HepG2 (cell line): ENCODE measurements at regions not wholly inside any gene's neighbourhood (a gene's known extent, or its start where the extent isn't known, plus 50 kb on each side); places are given as distances from the start of the nearest gene placed in this dataset.

Experiments
- ATAC-seq: fragments of 200-7000 bp; cut with Tn5 transposase; 3 replicates; pipeline ENCODE4 v1.9.1; 2020; ENCODE audit warnings: mild to moderate bottlenecking, moderate library complexity
- BruUV-seq: library from RNA; stranded (reverse); fragments of 400-500 nt; replicated peaks from 2 replicates; lab custom pipeline; 2021; lab: Mats Ljungman, UMichigan
- CTCF ChIA-PET: fragments of 300-600 bp; formaldehyde crosslinking; extraction: SDS; loops from one replicate; lab custom pipeline; 2021; ENCODE audit warnings: low total read pairs, inconsistent platforms, low intra/inter-chr PET ratio; lab: Yijun Ruan, JAX
- POLR2A ChIA-PET: fragments of 350-600 bp; sonication (Branson Sonifier 250); formaldehyde crosslinking; loops from one replicate; lab custom pipeline; 2020; ENCODE audit warnings: antibody characterized with exemption, inconsistent platforms; lab: Yijun Ruan, JAX
- DNase-seq: peaks from one replicate; pipeline ENCODE4 v3.0.0-alpha.2; 2015; ENCODE audit warnings: low spot score
- FAIRE-seq: peaks from 3 replicates; lab custom pipeline; 2011; peaks lifted over from hg19 to GRCh38; lab: Jason Lieb, UNC
- H2AFZ ChIP-seq: one replicate; pipeline ENCODE4 v1.6.1; 2011; ENCODE audit warnings: low read length, inconsistent platforms
- H3K27ac ChIP-seq: fragments of 300-600 bp; 3 replicates; pipeline ENCODE4 v1.8.0; 2011; ENCODE audit warnings: mixed run types, mild to moderate bottlenecking, mixed read lengths, low read length, inconsistent platforms; ENCODE audit not compliant: insufficient read depth; ENCODE audit errors: extremely low read length
- H3K27me3 ChIP-seq, 2 experiments: fragments of 200-600 bp in 1 of 2; 2 replicates in 1 of 2; 3 replicates in 1 of 2; pipeline versions ENCODE4 v1.6.0 to v1.8.0; 2011; ENCODE audit warnings: low read length in 2 of 2, mild to moderate bottlenecking in 2 of 2, moderate library complexity in 2 of 2, inconsistent platforms in 1 of 2; ENCODE audit not compliant: insufficient read depth in 2 of 2, control insufficient read depth in 1 of 2
- H3K36me3 ChIP-seq, 2 experiments: fragments of 200-600 bp in 1 of 2; replicated peaks in 1 of 2; 2 replicates in 1 of 2; 3 replicates in 1 of 2; pipeline versions ENCODE4 v1.5.1 to v1.8.0; 2011; ENCODE audit warnings: low read length in 2 of 2, inconsistent platforms in 1 of 2; ENCODE audit not compliant: insufficient read depth in 2 of 2, control insufficient read depth in 1 of 2
- H3K4me1 ChIP-seq: 2 replicates; pipeline ENCODE4 v1.5.1; 2012; ENCODE audit warnings: low read length, inconsistent platforms; ENCODE audit not compliant: insufficient read depth
- H3K4me2 ChIP-seq: 2 replicates; pipeline ENCODE4 v1.6.0; 2011; ENCODE audit warnings: low read depth, low read length, inconsistent platforms
- H3K4me3 ChIP-seq, 3 experiments: fragments of 200-600 bp in 1 of 3; sonication (generic), shearing (Covaris generic) in 1 of 3; replicated peaks in 1 of 3; 2 replicates each; pipeline ENCODE4 v1.5.1; 2011 to 2016; ENCODE audit warnings: low read length in 3 of 3, inconsistent platforms in 2 of 3, low read depth in 2 of 3, mild to moderate bottlenecking in 2 of 3, control low read depth in 1 of 3, mixed read lengths in 1 of 3; ENCODE audit not compliant: insufficient read depth in 1 of 3
- H3K79me2 ChIP-seq: one replicate; pipeline ENCODE4 v1.6.1; 2011; ENCODE audit warnings: low read length, inconsistent platforms; ENCODE audit not compliant: insufficient read depth
- H3K9ac ChIP-seq: 2 replicates; pipeline ENCODE4 v1.6.0; 2011; ENCODE audit warnings: mild to moderate bottlenecking, low read depth, low read length, inconsistent platforms; ENCODE audit not compliant: insufficient read depth
- H3K9me3 ChIP-seq: 2 replicates; pipeline ENCODE4 v1.5.1; 2012; ENCODE audit warnings: mild to moderate bottlenecking, low read length
- H4K20me1 ChIP-seq: 2 replicates; pipeline ENCODE4 v1.6.0; 2011; ENCODE audit warnings: inconsistent platforms, mild to moderate bottlenecking, low read length, moderate library complexity; ENCODE audit not compliant: insufficient read depth
- ARHGAP35 ChIP-seq: sonication (generic); formaldehyde crosslinking; IDR thresholded peaks from 2 replicates; pipeline ENCODE4 v1.9.0; 2022; ENCODE audit warnings: mild to moderate bottlenecking, inconsistent platforms, moderate library complexity, missing genetic modification reagents, borderline replicate concordance
- CBX5 ChIP-seq: sonication (generic); formaldehyde crosslinking; IDR thresholded peaks from 2 replicates; pipeline ENCODE4 v1.4.0; 2020; ENCODE audit warnings: missing genetic modification reagents, borderline replicate concordance
- CCAR2 ChIP-seq: fragments of 200-400 bp; formaldehyde crosslinking; optimal IDR thresholded peaks from 2 replicates; pipeline ENCODE3; 2018; ENCODE audit warnings: low read depth, mild to moderate bottlenecking, low read length, moderate library complexity
- DNMT1 ChIP-seq: sonication (generic); formaldehyde crosslinking; IDR thresholded peaks from 2 replicates; pipeline ENCODE4 v1.5.1; 2020; ENCODE audit warnings: mild to moderate bottlenecking, missing genetic modification reagents
- MAZ ChIP-seq, 2 experiments: sonication (generic) in 1 of 2; formaldehyde crosslinking in 1 of 2; IDR thresholded peaks; 2 replicates each; pipeline versions ENCODE4 v1.5.0 to v1.6.1; 2012 to 2020; ENCODE audit warnings: low read depth in 2 of 2, mild to moderate bottlenecking in 2 of 2, borderline replicate concordance in 1 of 2, improper control_type of control experiment in 1 of 2, low read length in 1 of 2, missing genetic modification reagents in 1 of 2, moderate library complexity in 1 of 2
- MYNN ChIP-seq: sonication (generic); formaldehyde crosslinking; IDR thresholded peaks from 2 replicates; pipeline ENCODE4 v1.4.0; 2020; ENCODE audit warnings: mild to moderate bottlenecking, low read depth, missing genetic modification reagents
- SPEN ChIP-seq: sonication (generic); formaldehyde crosslinking; IDR thresholded peaks from 2 replicates; pipeline ENCODE4 v1.5.1; 2020; ENCODE audit warnings: low read depth, mild to moderate bottlenecking, missing genetic modification reagents
- ZBTB10 ChIP-seq: sonication (generic); formaldehyde crosslinking; IDR thresholded peaks from 2 replicates; pipeline ENCODE4 v1.4.0; 2020; ENCODE audit warnings: missing genetic modification reagents, borderline replicate concordance
- ZBTB3 ChIP-seq: sonication (generic); formaldehyde crosslinking; IDR thresholded peaks from 2 replicates; pipeline ENCODE4 v1.4.0; 2020; ENCODE audit warnings: low read depth, mild to moderate bottlenecking, moderate library complexity, missing genetic modification reagents, borderline replicate concordance
- ZBTB38 ChIP-seq: sonication (generic); formaldehyde crosslinking; IDR thresholded peaks from 2 replicates; pipeline ENCODE4 v1.5.1; 2020; ENCODE audit warnings: mild to moderate bottlenecking, missing genetic modification reagents
- ZBTB44 ChIP-seq: sonication (generic); formaldehyde crosslinking; IDR thresholded peaks from 2 replicates; pipeline ENCODE4 v1.4.0; 2020; ENCODE audit warnings: missing genetic modification reagents
- ZMAT5 ChIP-seq: sonication (generic); formaldehyde crosslinking; IDR thresholded peaks from 2 replicates; pipeline ENCODE4 v1.5.0; 2020; ENCODE audit warnings: mild to moderate bottlenecking, low read depth, missing genetic modification reagents, borderline replicate concordance
- ZNF160 ChIP-seq: sonication (generic); formaldehyde crosslinking; IDR thresholded peaks from 2 replicates; pipeline ENCODE4 v1.8.0; 2022; ENCODE audit warnings: mild to moderate bottlenecking, inconsistent platforms, missing genetic modification reagents
- ZNF207 ChIP-seq: fragments of 450-650 bp; IDR thresholded peaks from 2 replicates; pipeline ENCODE4 v1.6.1; 2016; ENCODE audit warnings: antibody characterized with exemption, borderline replicate concordance
- ZNF629 ChIP-seq: sonication (generic); formaldehyde crosslinking; conservative IDR thresholded peaks from 2 replicates; pipeline ENCODE4 v1.5.0; 2020; ENCODE audit warnings: missing genetic modification reagents
- ZNF703 ChIP-seq: sonication (generic); formaldehyde crosslinking; IDR thresholded peaks from 2 replicates; pipeline ENCODE4 v1.5.1; 2020; ENCODE audit warnings: missing genetic modification reagents, mild to moderate bottlenecking, moderate library complexity, borderline replicate concordance
- ZSCAN12 ChIP-seq: sonication (generic); formaldehyde crosslinking; IDR thresholded peaks from 2 replicates; pipeline ENCODE4 v1.9.0; 2021; ENCODE audit warnings: mild to moderate bottlenecking, missing genetic modification reagents
- ZUFSP ChIP-seq: sonication (generic); formaldehyde crosslinking; IDR thresholded peaks from 2 replicates; pipeline ENCODE4 v1.9.0; 2021; ENCODE audit warnings: missing genetic modification reagents, mild to moderate bottlenecking, borderline replicate concordance
- in situ Hi-C: cut with HindIII; loops from 2 replicates; pipeline ENCODE4 v1.10.0; 2017; ENCODE audit warnings: low pct_unique_long_range_greater_than_20kb; ENCODE audit not compliant: extremely low pct_ligation_motif_present
- intact Hi-C: fragments of 100-400 bp; cut with micrococcal nuclease; formaldehyde crosslinking; loops from one replicate; pipeline ENCODE4 v1.10.0; 2022; ENCODE audit not compliant: unreplicated experiment

GRCh38 chr11:94715225-94715624 lies 52.9 kb upstream of the AMOTL1 start:
- Histone ChIP-seq H3K27ac (no peak overlapping the region), H3K4me3 (no peak overlapping the region), H4K20me1 (no peaks in the 10 kb centered on the region), H3K9ac (no peak overlapping the region), H3K4me1 (no peaks in the 10 kb centered on the region), H3K36me3 (no peaks in the 10 kb centered on the region), H2AFZ (no peak overlapping the region), H3K27me3 (no peaks in the 10 kb centered on the region), H3K79me2 (no peaks in the 10 kb centered on the region), H3K9me3 (no peaks in the 10 kb centered on the region), H3K4me2 (no peak overlapping the region)
- FAIRE-seq (no peak), ATAC-seq (no peak), DNase-seq (no peak)
- in situ Hi-C loops, result no loop called here
- BruUV-seq, result no TSS peak
- POLR2A ChIA-PET, result no interaction called here
- intact Hi-C loops, result no loop called here
- CTCF ChIA-PET, result no interaction called here
- TF ChIP-seq ZNF160 (CRISPR knock-in tag) (no peak), DNMT1 (no peak), CBX5 (CRISPR knock-in tag) (no peak), CCAR2 (no peak), ZNF629 (CRISPR knock-in tag) (no peak), MAZ (IDR thresholded peaks at IDR 0.05; ENCODE audit: borderline replicate concordance, low read depth, low read length) (no peak), MAZ (CRISPR knock-in tag; IDR thresholded peaks at IDR 0.05; ENCODE audit: low read depth) (no peak), SPEN (CRISPR knock-in tag) (no peak), ARHGAP35 (CRISPR knock-in tag) (no peak), ZUFSP (no peak), ZNF207 (no peak), ZBTB44 (CRISPR knock-in tag) (no peak), ZBTB10 (no peak), ZNF703 (CRISPR knock-in tag) (no peak), ZSCAN12 (CRISPR knock-in tag) (no peak), ZBTB38 (CRISPR knock-in tag) (no peak), MYNN (CRISPR knock-in tag) (no peak), ZBTB3 (CRISPR knock-in tag) (no peak), ZMAT5 (no peak)
